ENCODE measurements at regions not wholly inside any gene's neighbourhood (a gene's known extent, or its start where the extent isn't known, plus 50 kb on each side); places are given as distances from the start of the nearest gene placed in this dataset.

- H3K9me3 ChIP-seq = no peaks in the 10 kb centered on the region
- H3K27me3 ChIP-seq = no peaks in the 10 kb centered on the region
- no peaks in the 10 kb centered on the region for H3K4me1 ChIP-seq
- H3K36me3 ChIP-seq = no peaks in the 10 kb centered on the region
- H3K27ac ChIP-seq = no peak overlapping the region
- no peak overlapping the region for H3K4me3 ChIP-seq
- intact Hi-C loops (cut with DNase I) = no loop called here
- DNase-seq (no peak), ATAC-seq (no peak)
- no peak for TF ChIP-seq CTCF (IDR thresholded peaks at IDR 0.05)
Measured at GRCh38 chr3:168714609-168715240, 619.0 kb upstream of the GOLIM4 start.

GRCh38 chr3:168709073-168709472, 613.3 kb upstream of the GOLIM4 start:
- no peak overlapping the region for H3K4me3 ChIP-seq
- no peak overlapping the region for H3K27ac ChIP-seq
- no peaks in the 10 kb centered on the region for H3K36me3 ChIP-seq
- intact Hi-C loops (cut with DNase I) = no loop called here
- no peaks in the 10 kb centered on the region for H3K9me3 ChIP-seq
- no peak for ATAC-seq
- DNase-seq = no peak
- no peaks in the 10 kb centered on the region for H3K27me3 ChIP-seq
- TF ChIP-seq CTCF (IDR thresholded peaks at IDR 0.05) = no peak
- H3K4me1 ChIP-seq = no peaks in the 10 kb centered on the region

GRCh38 chr3:168707900-168708299, 612.2 kb upstream of the GOLIM4 start:
- H3K27ac ChIP-seq = no peak overlapping the region
- ATAC-seq (no peak), DNase-seq (no peak)
- TF ChIP-seq CTCF (IDR thresholded peaks at IDR 0.05) = no peak
- H3K4me3 ChIP-seq = no peak overlapping the region
- no peaks in the 10 kb centered on the region for H3K36me3 ChIP-seq
- H3K27me3 ChIP-seq = no peaks in the 10 kb centered on the region
- intact Hi-C loops (cut with DNase I) = no loop called here
- no peaks in the 10 kb centered on the region for H3K9me3 ChIP-seq
- H3K4me1 ChIP-seq = no peaks in the 10 kb centered on the region

- ATAC-seq (no peak), DNase-seq (no peak)
- no peak overlapping the region for H3K27ac ChIP-seq
Measured at GRCh38 chr3:168705412-168705811, 609.7 kb upstream of the GOLIM4 start.

GRCh38 chr3:168696051-168696450, 600.3 kb upstream of the GOLIM4 start:
- H3K27ac ChIP-seq = no peak overlapping the region
- peaks cover 0 to 7% of the 10 kb centered on the region in 2 donors for H3K9me3 ChIP-seq
- no peak overlapping the region for H3K4me3 ChIP-seq
- no peaks in the 10 kb centered on the region for H3K4me1 ChIP-seq
- intact Hi-C loops (cut with DNase I) = no loop called here
- DNase-seq = no peak
- no peak for ATAC-seq
- no peaks in the 10 kb centered on the region for H3K27me3 ChIP-seq
- no peak for TF ChIP-seq CTCF (IDR thresholded peaks at IDR 0.05)
- H3K36me3 ChIP-seq = no peaks in the 10 kb centered on the region

More at GRCh38 chr3:168705412-168705811, 609.7 kb upstream of the GOLIM4 start:
- no peaks in the 10 kb centered on the region for H3K36me3 ChIP-seq
- TF ChIP-seq CTCF (IDR thresholded peaks at IDR 0.05) = no peak
- intact Hi-C loops (cut with DNase I) = no loop called here
- no peaks in the 10 kb centered on the region for H3K4me1 ChIP-seq
- no peak overlapping the region for H3K4me3 ChIP-seq
- H3K27me3 ChIP-seq = no peaks in the 10 kb centered on the region
- H3K9me3 ChIP-seq = peaks cover 0 to 6% of the 10 kb centered on the region in 2 donors

All from left lung (tissue), 4 donors.